ENCODE measurements at regions not wholly inside any gene's neighbourhood (a gene's known extent, or its start where the extent isn't known, plus 50 kb on each side); places are given as distances from the start of the nearest gene placed in this dataset.

DNA sequence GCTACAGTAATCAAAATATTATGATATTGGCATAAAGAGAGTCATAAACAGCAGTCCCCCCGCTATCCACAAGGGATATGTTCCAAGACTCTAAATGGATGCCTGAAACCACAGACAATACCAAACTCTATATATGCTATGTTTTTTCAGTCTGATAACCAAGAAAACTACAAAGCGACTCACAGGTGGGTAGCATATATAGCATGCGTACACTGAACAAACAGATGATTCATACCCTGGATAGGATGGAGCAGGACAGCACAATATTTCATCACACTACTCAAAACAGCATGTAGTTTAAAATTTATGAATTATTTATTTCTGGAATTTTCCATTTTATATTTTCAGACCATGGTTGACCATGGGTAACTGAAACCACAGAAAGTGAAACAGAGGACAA is 87.0 kb upstream of the PPP2R3A start:
- no peak for DNase-seq

DNA sequence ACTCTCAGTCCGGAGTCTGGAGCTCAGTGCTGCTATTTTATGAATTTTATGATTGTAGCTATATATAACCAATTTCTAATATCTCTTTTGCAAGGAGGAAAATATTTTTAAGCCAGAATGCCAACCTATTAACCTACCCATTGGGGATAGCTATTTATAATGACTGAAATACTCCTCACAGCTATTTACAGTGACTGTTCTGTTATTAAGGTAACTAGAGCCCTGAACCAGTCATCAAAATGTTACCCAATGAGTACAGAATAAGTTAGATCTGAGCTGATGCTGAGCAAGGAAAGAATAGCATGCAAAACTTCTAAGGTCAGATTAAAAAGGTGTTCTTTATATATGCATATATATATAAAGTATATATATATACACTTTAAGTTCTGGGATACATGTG is 79.6 kb upstream of the PPP2R3A start:
- no peak for DNase-seq

DNA sequence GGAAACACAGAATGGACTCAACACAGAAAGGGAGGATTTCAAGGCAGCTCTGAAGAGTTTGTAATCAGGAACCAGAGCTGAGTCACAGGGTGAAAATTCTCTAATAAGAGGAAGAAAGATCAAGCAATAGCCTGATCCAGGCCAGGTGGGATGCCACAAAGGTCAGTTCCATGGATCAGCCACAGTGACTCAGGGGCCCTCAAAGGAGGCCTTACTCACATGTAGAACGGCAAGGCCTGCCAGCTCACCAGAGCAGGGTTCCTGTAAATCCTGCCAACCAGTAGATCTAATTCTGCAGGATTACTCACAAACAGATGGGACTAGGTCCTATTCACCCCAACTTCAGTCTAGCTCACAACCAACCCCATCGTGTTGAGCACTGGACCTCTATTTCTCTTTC is 78.3 kb upstream of the PPP2R3A start:
- DNase-seq: no peak

DNA sequence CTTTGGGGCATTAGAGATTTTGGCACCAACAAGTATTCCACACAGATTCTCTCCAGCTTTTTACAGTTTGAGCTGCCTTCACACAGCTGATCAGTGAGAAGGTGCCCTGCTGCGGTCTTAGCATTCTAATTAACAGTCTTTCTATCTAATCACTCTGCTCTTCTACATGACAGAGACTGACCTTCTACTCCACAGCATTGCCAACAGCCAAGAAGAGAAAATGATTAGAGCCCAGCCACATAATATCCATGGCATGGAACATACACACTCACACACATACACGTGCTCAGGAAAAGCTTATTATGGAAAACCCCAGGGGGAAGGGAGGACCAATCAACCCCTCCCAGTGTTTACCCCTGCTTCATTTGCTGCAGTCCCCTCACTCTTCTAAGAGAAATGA is 76.1 kb upstream of the PPP2R3A start:
- no peak for DNase-seq

GRCh38 chr3:135891121-135891520 is 74.4 kb upstream of the PPP2R3A start:
- no peak for DNase-seq

DNA sequence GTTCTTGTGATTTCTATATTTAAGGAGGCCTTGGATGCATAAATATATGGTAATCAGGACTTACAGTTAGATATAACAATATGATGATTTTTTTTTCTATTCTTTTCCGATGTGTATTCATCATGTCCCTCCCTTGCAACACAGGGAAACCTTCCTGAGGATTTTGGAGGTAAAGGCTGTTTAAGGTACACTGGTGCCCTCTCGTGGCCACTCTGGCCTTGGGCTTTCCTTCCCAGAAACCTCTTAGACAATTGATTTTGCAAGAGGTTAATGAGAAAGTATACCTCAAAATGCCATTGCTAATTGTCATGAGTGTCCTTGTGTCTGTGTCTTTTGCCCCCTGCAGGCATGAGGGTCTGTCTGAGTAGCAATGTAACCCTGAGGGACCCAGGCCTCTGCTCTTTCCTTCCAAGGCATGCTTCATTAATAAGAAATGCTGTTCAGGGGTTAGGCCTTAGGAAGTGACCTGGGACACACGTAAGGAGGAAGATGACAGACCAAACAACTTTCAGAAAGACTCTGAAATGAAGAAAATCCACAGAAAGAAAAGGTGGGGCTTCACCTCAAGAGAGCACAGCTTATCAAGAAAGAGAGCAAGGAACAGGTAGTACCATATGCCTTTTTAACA is 70.3 kb upstream of the PPP2R3A start:
- peak; percentile 42 for DNase-seq

GRCh38 chr3:135895734-135896121 is 69.8 kb upstream of the PPP2R3A start:
- no peak for DNase-seq

- no peak for DNase-seq
Measured at GRCh38 chr3:135896613-135897012, 68.9 kb upstream of the PPP2R3A start.

- no peak for DNase-seq
Measured at GRCh38 chr3:135897715-135898114, 67.8 kb upstream of the PPP2R3A start.

DNA sequence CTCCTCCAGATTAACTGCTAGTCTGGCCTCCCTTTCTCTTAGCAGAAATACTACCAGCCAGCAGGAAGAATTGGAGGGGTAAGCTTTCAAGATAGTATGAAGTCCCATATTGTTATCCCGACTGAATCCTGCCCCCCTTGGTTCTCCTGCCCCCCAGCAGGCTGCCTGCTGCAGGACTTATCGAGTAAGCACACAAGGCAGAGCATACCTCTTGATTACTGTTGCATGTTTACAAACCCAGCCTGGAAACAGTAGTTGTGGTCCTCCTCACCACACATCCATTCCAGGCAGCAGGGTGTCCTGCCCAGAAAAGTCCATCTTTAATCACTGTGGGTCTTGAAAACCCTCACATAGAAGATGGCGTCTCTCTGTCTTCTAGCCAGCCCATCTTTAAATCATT is 66.8 kb upstream of the PPP2R3A start:
- DNase-seq: no peak

- DNase-seq: no peak
Measured at GRCh38 chr3:135905058-135905724, 60.3 kb upstream of the PPP2R3A start.

DNA sequence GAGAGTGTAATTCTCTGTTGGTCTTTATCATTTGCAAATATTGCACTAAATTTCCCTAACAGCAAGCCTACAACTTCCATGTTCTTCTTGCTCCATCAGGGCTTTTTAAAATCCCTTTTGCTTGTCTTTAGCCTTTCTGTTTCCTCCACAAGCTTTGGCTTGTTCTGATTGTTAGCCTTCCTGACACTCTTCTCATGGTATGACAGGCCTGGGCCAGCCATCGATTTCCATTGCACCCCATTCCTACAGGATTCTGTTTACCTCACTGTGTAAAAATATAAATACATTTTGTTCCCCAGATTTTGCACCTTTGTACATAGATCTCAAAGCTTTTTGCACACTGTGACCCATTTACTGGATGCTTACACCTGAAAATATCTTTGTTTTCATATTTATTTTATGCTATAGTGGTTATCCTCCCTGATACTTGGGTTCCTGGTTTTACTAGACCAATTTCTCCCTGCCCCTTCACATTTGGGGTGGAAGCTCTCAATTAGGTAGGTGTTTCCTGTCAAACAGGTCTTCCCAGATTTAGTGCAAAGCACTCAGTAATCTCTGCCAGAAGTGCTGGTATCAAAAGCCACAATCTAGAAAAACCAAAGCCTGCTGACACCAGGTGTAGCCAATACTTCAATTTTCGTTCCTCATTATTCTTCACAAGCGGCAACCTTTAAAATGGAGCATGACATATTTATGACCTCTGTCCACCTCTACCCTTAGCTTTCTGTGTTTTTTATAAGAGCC is 57.9 kb upstream of the PPP2R3A start:
- DNase-seq: peak; percentile 32

GRCh38 chr3:135908225-135908624 is 57.3 kb upstream of the PPP2R3A start:
- no peak for DNase-seq

DNA sequence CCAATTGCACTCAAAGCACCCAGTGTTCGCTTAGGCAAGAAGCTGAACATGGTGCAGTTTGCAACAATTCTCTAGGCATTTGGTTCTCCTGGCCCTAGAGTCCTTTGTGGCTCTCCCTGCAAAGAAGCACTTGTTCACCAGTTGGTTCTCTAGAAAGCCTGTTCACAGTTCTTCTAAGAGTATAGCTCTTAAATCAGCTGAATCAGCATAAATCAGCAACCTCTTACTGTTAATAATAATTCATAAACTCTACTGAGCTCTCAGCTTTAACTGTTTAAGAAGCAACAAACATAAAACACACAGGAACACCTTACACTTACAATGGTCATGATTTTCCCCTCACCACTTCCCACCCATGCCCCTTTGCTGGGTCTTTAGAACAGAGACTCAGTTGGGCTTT is 56.8 kb upstream of the PPP2R3A start:
- no peak for DNase-seq

- DNase-seq: no peak
Measured at GRCh38 chr3:135911110-135911509, 54.4 kb upstream of the PPP2R3A start.

DNA sequence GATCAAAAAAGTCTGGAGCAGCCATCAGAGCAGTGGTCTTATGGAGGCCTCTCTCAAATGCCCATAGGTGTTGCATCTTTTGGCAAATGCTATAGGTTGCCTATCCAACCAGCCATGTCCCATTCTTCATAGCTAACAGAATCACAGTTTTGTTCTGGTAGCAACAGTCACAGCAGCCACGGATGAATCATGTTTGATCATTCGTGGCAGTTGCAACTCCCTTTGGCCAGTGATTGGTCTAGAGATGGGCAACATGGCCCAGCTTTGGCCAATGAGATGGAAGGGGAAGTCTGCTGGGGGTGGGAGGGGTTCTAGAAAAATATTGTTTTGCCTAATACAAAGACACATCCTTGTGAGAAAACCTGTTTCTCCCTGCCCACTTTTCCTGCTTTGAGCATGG is 50.3 kb upstream of the PPP2R3A start:
- DNase-seq: no peak
